ENCODE measurements at regions not wholly inside any gene's neighbourhood (a gene's known extent, or its start where the extent isn't known, plus 50 kb on each side); places are given as distances from the start of the nearest gene placed in this dataset.

DNA sequence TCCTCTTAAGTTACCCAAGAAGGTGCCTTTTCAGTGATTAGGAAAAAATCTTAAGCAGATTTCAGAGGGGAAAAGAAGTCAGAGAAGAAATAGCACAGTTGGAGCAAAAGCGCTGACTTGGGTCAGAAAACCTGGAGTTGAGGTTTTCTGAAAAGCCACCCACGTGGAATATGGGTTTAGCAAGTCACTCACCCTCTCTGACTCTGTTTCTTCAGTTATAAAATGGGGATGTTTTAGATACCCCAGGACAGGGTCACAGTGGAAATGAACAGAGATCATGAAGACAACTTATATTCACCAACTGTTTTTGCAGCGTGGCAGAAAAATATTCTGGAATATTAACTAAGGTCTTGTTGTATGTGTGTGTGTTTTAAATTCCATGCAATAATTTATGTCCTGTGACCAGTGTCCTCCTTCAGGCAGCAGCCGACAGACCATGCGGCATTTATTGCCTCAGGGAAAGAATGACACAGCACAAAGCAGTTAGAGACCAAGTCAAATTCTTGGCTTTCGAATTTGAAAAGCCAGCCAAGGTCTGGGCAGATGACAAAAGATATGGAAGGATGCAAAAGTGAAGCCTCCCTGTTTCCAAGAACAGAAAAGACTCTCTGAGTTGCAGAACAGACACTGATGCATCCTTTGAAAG, 119.9 kb downstream of the MIAT start:
- no peak overlapping the region for H2BK15ac ChIP-seq (ENCODE audit: low read depth, low read length)
- peaks cover 6% of the 10 kb centered on the region; the same call in 1 of the 2 replicates for H3K27me3 ChIP-seq (ENCODE audit: insufficient read depth, low read length)
- WGBS (ENCODE audit: extremely low coverage, insufficient read length, low lambda C conversion rate) = no CpG with 5 or more reads among the region's 6 CpGs
- H3K56ac ChIP-seq (ENCODE audit: insufficient read length, low read depth, low read length) = no peak overlapping the region
- no peak overlapping the region for H4K5ac ChIP-seq (ENCODE audit: insufficient read length, low read depth, low read length)
- H3T11ph ChIP-seq (ENCODE audit: low read length) = no peak overlapping the region
- no peak overlapping the region for H3K4ac ChIP-seq (ENCODE audit: low read depth, low read length)
- H3K23me2 ChIP-seq (ENCODE audit: insufficient read length, low read depth, low read length, poor library complexity, severe bottlenecking) = no peaks in the 10 kb centered on the region
- H2BK12ac ChIP-seq (ENCODE audit: insufficient read length, low read depth, low read length) = no peak overlapping the region
- H3K27ac ChIP-seq (ENCODE audit: insufficient read length, low read depth, low read length) = no peak overlapping the region
- H3K4me2 ChIP-seq (ENCODE audit: insufficient read depth, insufficient read length, low read length) = peak overlapping the region; percentile 47
- TF ChIP-seq, protein P1, sequence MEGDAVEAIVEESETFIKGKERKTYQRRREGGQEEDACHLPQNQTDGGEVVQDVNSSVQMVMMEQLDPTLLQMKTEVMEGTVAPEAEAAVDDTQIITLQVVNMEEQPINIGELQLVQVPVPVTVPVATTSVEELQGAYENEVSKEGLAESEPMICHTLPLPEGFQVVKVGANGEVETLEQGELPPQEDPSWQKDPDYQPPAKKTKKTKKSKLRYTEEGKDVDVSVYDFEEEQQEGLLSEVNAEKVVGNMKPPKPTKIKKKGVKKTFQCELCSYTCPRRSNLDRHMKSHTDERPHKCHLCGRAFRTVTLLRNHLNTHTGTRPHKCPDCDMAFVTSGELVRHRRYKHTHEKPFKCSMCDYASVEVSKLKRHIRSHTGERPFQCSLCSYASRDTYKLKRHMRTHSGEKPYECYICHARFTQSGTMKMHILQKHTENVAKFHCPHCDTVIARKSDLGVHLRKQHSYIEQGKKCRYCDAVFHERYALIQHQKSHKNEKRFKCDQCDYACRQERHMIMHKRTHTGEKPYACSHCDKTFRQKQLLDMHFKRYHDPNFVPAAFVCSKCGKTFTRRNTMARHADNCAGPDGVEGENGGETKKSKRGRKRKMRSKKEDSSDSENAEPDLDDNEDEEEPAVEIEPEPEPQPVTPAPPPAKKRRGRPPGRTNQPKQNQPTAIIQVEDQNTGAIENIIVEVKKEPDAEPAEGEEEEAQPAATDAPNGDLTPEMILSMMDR (conservative IDR thresholded peaks at IDR 0.05) = no peak
- no peak overlapping the region for H3K18ac ChIP-seq (ENCODE audit: insufficient read length, low read depth, low read length)
- no peak overlapping the region for H2BK20ac ChIP-seq (ENCODE audit: low read depth, low read length, poor library complexity, severe bottlenecking)
- Mint-ChIP-seq H3K27ac (peak overlapping the region in 2 of 3 experiments; percentile 26 to 51; a peak in 2 of 7 replicates), H3K9me3 (peaks cover 8 to 18% of the 10 kb centered on the region in 2 experiments; a peak in 4 of 5 replicates), H3K4me3 (no peak overlapping the region; a peak in 1 of 5 replicates), H3K4me1 (peaks cover 42% of the 10 kb centered on the region in 2 experiments), H3K27me3 (ENCODE audit: low read depth) (peaks cover 66% of the 10 kb centered on the region), H3K36me3 (ENCODE audit: insufficient read depth in 1 of 3, low read depth in 3 of 3) (peaks cover 9 to 37% (median 17%) of the 10 kb centered on the region in 3 experiments)
- H3K23ac ChIP-seq (ENCODE audit: insufficient read length, low read depth, low read length) = no peak overlapping the region
- H3K4me1 ChIP-seq (ENCODE audit: insufficient read depth, low read length) = peaks cover 2% of the 10 kb centered on the region; the same call in 1 of the 2 replicates
- H4K8ac ChIP-seq (replicated peaks; ENCODE audit: insufficient read length, low read depth, low read length) = no peak overlapping the region
- no peak overlapping the region for H4K91ac ChIP-seq (ENCODE audit: insufficient read length, low read depth, low read length)
- H3K9me3 ChIP-seq (ENCODE audit: control insufficient read depth, low read depth, low read length) = peaks cover 9% of the 10 kb centered on the region
- H2AFZ ChIP-seq (ENCODE audit: low read length) = no peak overlapping the region
- H2BK120ac ChIP-seq (ENCODE audit: low read depth, low read length, poor library complexity, severe bottlenecking) = no peak overlapping the region
- H3K79me1 ChIP-seq (ENCODE audit: insufficient read depth, low read depth, low read length, poor library complexity, severe bottlenecking) = no peaks in the 10 kb centered on the region
- H4K20me1 ChIP-seq (ENCODE audit: control insufficient read depth, insufficient read depth, insufficient read length) = no peaks in the 10 kb centered on the region
- no peak overlapping the region for H2AK5ac ChIP-seq (ENCODE audit: insufficient read length, low read length)
- H2BK5ac ChIP-seq (ENCODE audit: insufficient read length, low read length) = no peak overlapping the region
- H3K14ac ChIP-seq (ENCODE audit: insufficient read depth, low read length) = no peak overlapping the region
- no peaks in the 10 kb centered on the region for H3K79me2 ChIP-seq (ENCODE audit: insufficient read depth, low read length)
- H3K9ac ChIP-seq (ENCODE audit: extremely low read depth, insufficient read length, low read length) = no peak overlapping the region
- DNase-seq = peak; percentile 74
